Effector memory CD8-positive, alpha-beta T cell (primary cell): ENCODE measurements at regions not wholly inside any gene's neighbourhood (a gene's known extent, or its start where the extent isn't known, plus 50 kb on each side); places are given as distances from the start of the nearest gene placed in this dataset.

Experiments
- ATAC-seq: fragments of 150-1000 bp; cut with Tn5 transposase; replicated peaks from 2 replicates; pipeline ENCODE4 v1.10.0; 2021; ENCODE audit warnings: mild to moderate bottlenecking, moderate library complexity
- DNase-seq, 3 experiments: peaks; one replicate each; pipeline ENCODE4 v3.0.0; 2021
- H3K27ac Mint-ChIP-seq, 2 donors: one replicate each; pipeline ENCODE4 v1.8.0; 2022; ENCODE audit warnings: mild to moderate bottlenecking in 2 of 2, mixed read lengths in 2 of 2, moderate library complexity in 2 of 2
- H3K27me3 Mint-ChIP-seq, 2 donors: one replicate each; pipeline ENCODE4 v1.8.0; 2022; ENCODE audit warnings: mixed read lengths in 2 of 2
- H3K36me3 Mint-ChIP-seq: one replicate; pipeline ENCODE4 v1.8.0; 2022; ENCODE audit warnings: mild to moderate bottlenecking, moderate library complexity, mixed read lengths; ENCODE audit not compliant: insufficient read depth
- H3K4me1 Mint-ChIP-seq, 2 donors: one replicate each; pipeline ENCODE4 v1.8.0; 2022; ENCODE audit warnings: low read depth in 2 of 2, mixed read lengths in 2 of 2
- H3K4me3 Mint-ChIP-seq, 2 donors: one replicate each; pipeline ENCODE4 v1.8.0; 2022; ENCODE audit warnings: mild to moderate bottlenecking in 2 of 2, mixed read lengths in 2 of 2, moderate library complexity in 2 of 2
- H3K9me3 Mint-ChIP-seq, 2 donors: one replicate each; pipeline ENCODE4 v1.8.0; 2022; ENCODE audit warnings: mixed read lengths in 2 of 2

DNA sequence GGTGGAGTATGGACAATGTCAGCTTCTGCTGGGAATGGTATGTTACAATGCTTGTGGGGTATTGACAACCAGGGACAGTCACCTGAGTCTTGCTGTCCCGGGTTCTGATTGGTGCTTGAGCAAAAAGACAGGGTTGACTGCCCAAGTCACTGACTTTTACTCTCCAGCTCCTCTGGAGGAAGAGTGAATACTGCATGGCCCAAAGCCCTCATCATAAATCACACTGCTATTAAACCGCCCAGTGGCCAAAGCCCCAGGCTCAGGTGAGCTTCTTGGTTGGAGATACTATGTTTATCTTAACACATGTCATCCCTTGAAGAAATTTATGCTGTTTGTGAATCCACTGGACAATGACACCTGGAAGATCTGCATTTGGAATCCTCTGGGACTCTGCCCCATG, 90.0 kb upstream of the IGFBP3 start:
- Mint-ChIP-seq H3K27me3 (no peaks in the 10 kb centered on the region), H3K36me3 (no peaks in the 10 kb centered on the region), H3K9me3 (no peaks in the 10 kb centered on the region), H3K4me1 (no peaks in the 10 kb centered on the region), H3K27ac (no peak overlapping the region), H3K4me3 (no peak overlapping the region)
- no peak for ATAC-seq
- no peak for DNase-seq

DNA sequence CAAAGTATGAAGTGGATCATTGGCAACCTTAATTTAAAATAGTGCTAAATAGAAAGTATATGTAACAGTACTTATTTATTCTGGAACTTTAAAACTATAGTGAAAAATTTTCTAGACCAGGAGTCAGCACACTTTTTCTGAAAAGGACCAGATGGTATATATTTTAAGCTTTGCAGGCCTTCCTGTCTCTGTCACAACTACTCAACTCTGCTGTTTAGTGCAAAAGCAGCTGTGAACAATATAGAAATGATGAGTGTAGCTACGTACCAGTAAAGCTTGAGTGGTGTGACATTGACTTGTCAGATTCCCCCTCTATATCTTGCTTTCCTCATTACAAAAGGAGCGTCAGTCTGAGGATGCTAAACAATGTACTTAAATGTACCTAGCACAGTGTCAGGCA, 88.1 kb upstream of the IGFBP3 start:
- no peak for ATAC-seq
- H3K9me3 Mint-ChIP-seq: peaks cover 0 to 2% of the 10 kb centered on the region in 2 donors
- DNase-seq: no peak
- H3K36me3 Mint-ChIP-seq: no peaks in the 10 kb centered on the region
- H3K27me3 Mint-ChIP-seq: no peaks in the 10 kb centered on the region
- no peaks in the 10 kb centered on the region for H3K4me1 Mint-ChIP-seq
- no peak overlapping the region for H3K4me3 Mint-ChIP-seq
- no peak overlapping the region for H3K27ac Mint-ChIP-seq

DNA sequence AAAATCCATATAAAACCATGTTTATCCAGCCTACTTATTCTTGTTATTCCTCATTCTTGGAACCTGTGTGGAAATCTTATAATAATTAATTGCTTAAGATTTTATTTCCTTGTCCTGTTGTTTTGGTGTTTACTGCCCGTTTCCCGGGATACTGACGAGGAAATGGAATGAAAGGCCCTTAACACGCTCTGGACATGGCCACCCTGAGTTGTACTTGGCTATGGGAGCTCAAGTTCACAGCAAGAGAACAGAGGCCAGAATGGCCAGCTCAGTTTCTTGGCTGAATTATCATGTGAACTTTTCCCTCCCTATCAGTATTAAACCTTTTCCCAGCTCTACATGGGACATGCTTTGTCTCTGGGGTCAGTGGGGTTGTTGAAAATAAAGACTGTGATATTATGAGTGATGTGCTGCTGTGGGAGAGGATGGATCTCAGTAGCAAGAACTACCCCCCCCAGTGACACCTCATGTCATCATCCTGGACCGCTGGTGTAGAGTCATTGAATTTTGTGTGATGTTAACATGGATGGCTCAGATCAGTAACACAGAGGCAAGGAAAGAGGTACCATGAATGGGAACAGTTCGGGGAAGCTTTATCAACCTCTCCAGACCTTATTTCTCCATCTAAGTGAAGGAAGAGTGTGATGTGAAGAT, 87.0 kb upstream of the IGFBP3 start:
- Mint-ChIP-seq H3K27ac (no peak overlapping the region), H3K27me3 (no peaks in the 10 kb centered on the region), H3K9me3 (peaks cover 3 to 12% of the 10 kb centered on the region in 2 donors), H3K4me3 (no peak overlapping the region), H3K4me1 (no peaks in the 10 kb centered on the region), H3K36me3 (peaks cover 3% of the 10 kb centered on the region)
- no peak for DNase-seq
- ATAC-seq: no peak

DNA sequence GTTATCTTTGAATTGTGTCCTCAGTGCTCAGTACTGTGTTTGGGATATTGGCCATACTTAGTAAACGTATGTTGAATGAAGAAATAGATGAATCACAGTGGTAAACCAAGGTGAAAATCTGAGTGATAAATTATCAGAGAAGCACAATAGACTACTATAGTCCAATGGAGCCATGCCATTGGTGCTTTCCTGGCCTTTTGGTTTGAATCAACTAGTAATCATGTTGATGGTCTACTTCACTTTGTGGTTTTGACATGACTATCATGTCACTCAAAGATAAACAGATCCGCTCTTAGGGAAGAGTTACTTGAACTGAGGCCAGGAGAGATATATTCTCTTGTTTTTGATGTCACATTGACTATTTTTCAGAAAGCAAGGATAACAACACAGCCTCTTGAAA, 86.1 kb upstream of the IGFBP3 start:
- Mint-ChIP-seq H3K27me3 (no peaks in the 10 kb centered on the region), H3K4me3 (no peak overlapping the region), H3K27ac (no peak overlapping the region), H3K36me3 (peaks cover 3% of the 10 kb centered on the region), H3K4me1 (no peaks in the 10 kb centered on the region), H3K9me3 (peaks cover 3 to 12% of the 10 kb centered on the region in 2 donors)
- no peak for DNase-seq
- ATAC-seq: no peak

DNA sequence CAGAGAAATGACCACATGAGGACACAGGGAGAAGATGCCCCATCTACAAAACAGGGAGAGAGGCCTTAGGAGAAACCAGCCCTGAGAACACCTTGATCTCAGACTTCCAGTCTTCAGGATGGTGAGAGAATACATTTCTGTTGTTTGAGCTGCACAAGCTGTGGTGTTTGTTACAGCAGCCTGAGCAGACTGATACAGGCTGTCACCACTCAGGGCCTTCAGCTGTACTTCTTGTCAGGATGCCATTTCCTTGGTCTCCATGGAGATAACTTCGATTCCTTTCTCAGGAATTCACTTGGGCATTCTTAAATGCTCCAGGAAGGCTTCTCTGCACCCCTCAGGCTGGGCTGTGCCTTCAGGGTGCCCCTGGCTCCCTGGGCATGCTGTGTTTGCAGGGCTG, 85.7 kb upstream of the IGFBP3 start:
- H3K9me3 Mint-ChIP-seq: peaks cover 3 to 12% of the 10 kb centered on the region in 2 donors
- H3K27me3 Mint-ChIP-seq: no peaks in the 10 kb centered on the region
- ATAC-seq (no peak), DNase-seq (no peak)
- H3K36me3 Mint-ChIP-seq: peaks cover 3% of the 10 kb centered on the region
- H3K4me1 Mint-ChIP-seq: no peaks in the 10 kb centered on the region
- H3K4me3 Mint-ChIP-seq: no peak overlapping the region
- no peak overlapping the region for H3K27ac Mint-ChIP-seq

DNA sequence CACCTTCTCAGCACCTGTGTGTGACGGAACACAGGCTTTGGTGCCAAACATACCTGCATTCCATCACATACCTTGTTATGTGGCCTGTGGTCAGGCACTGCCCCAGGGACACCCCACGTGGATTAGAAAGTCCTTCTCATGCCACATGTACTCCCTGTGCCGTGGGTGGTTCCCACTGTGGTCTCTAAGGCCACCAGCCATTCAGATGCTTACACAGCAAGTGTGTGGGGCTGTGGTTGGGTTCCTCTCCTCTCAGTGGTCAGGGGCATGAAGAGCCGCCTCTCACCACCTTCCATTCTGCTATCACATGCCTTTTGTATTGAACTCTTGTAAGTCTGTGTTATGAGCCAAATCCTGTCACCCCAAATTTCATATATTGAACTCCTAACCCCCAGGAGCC, 85.1 kb upstream of the IGFBP3 start:
- DNase-seq: no peak
- no peaks in the 10 kb centered on the region for H3K27me3 Mint-ChIP-seq
- no peak overlapping the region for H3K4me3 Mint-ChIP-seq
- no peak for ATAC-seq
- H3K27ac Mint-ChIP-seq: no peak overlapping the region
- no peaks in the 10 kb centered on the region for H3K4me1 Mint-ChIP-seq
- H3K9me3 Mint-ChIP-seq: peaks cover 3 to 12% of the 10 kb centered on the region in 2 donors
- H3K36me3 Mint-ChIP-seq: peaks cover 3% of the 10 kb centered on the region

DNA sequence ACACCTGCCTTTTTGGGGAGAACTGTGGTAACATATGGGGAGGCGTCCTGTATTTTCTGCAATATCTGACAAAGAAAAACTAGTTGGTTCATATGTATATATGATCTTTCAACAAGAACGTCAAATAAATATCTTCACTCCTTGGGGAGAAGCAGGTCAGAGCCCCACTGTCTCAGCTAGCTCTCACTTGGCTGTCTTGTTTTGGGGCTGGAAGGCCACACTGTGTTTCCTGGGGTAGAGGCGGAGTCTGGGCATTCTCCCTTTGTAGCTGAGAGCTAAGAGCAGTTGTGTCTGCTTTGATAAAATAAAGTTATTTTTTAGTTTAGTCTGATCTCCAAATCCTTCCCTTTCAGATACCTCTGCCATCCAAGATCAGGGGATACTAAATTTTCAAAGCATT, 83.9 kb upstream of the IGFBP3 start:
- Mint-ChIP-seq H3K36me3 (peaks cover 3% of the 10 kb centered on the region), H3K9me3 (peaks cover 4 to 12% of the 10 kb centered on the region in 2 donors), H3K27ac (no peak overlapping the region), H3K4me3 (no peak overlapping the region), H3K27me3 (no peaks in the 10 kb centered on the region), H3K4me1 (no peaks in the 10 kb centered on the region)
- ATAC-seq (no peak), DNase-seq (no peak)

DNA sequence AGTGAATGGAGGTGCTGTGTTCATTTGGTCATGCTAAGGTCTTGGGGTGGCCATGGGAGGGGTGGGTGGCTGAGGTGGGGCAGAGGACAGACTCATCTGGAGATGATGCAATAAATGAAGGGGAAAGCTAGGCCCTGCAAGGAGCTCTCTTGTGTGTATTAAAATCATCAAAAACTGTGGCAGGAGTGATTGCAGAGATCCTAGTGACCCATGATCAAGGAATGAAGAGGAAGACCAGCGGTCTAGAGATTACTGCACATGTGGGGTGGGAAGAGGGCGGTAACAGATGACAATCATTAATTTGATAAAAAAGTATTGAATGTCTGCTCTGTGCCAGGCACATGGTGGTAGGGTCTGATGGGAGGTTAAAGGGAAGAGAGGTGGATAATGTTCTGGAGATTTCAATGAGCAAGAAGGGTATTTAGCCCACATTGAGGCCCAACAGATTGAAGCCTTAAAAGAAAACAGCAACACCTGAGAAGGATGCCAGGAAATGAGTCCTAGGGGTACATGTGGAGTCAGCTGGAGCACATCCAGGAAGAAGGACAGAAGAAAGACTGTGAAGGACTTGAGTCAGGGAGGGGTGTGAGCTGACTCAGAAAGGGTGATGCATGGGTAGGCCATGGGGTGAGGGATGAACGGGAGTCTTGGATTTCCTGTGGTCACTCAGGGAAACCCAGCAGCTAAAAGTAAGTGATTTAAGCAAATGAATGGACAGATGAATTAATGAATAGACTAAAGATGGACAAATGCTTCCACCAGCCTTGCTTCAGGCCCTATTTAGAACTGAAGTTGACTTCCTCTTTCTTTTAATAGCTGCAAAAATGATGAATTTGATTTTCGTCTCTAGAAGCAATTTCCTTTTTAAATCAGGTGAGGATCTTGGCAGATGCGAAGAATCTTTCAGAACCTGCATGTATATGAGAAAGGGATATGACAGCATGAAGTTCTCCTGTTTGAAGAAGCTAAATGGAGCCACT, 83.1 kb upstream of the IGFBP3 start:
- DNase-seq (no peak), ATAC-seq (no peak)
- Mint-ChIP-seq H3K4me3 (no peak overlapping the region), H3K4me1 (no peaks in the 10 kb centered on the region), H3K27me3 (no peaks in the 10 kb centered on the region), H3K27ac (no peak overlapping the region), H3K9me3 (peaks cover 5 to 12% of the 10 kb centered on the region in 2 donors), H3K36me3 (peaks cover 3% of the 10 kb centered on the region)

DNA sequence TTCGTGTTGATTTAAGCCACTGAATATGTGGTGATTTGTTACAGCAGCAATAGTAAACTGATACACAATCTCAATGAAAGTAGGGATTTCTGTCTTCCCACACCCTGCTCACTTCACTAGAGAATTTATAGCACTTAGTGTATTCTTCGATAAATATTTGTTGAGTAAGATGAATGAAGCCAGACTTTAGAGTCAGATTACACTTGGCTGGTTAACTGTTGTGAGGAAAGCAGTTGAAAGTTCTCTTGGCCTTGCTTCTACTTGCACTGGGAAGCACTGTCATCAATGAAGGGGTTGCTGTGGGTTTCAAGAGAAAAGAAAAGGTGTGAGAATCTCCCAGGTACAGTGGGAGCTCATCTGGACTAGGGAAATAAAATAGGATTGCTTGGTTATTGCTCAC, 82.1 kb upstream of the IGFBP3 start:
- ATAC-seq: no peak
- Mint-ChIP-seq H3K27ac (no peak overlapping the region), H3K4me3 (no peak overlapping the region), H3K27me3 (no peaks in the 10 kb centered on the region), H3K9me3 (peaks cover 6 to 13% of the 10 kb centered on the region in 2 donors), H3K36me3 (peaks cover 3% of the 10 kb centered on the region), H3K4me1 (no peaks in the 10 kb centered on the region)
- no peak for DNase-seq

DNA sequence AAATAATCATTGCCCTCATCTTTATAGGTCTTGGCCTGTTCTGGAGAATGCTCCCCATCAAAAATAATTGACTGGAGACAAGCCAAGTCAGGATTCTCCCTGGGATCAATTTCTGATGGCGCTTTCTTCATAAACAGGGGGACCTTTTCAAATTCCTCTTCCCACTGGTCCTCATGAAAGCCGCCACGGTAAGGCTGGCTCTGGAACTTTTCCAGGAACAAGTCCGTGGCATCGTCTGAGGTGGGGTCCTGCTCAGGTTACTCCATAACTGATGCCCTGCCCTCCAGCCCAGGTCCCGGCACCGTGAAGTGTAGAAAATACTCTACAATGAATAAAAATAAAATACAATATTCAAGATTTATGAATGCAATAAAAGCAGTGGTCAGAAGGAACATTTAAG, 79.4 kb upstream of the IGFBP3 start:
- DNase-seq: no peak
- Mint-ChIP-seq H3K9me3 (peaks cover 10 to 34% of the 10 kb centered on the region in 2 donors), H3K36me3 (peaks cover 3% of the 10 kb centered on the region), H3K4me3 (no peak overlapping the region), H3K27me3 (no peaks in the 10 kb centered on the region), H3K4me1 (no peaks in the 10 kb centered on the region), H3K27ac (no peak overlapping the region)
- no peak for ATAC-seq

DNA sequence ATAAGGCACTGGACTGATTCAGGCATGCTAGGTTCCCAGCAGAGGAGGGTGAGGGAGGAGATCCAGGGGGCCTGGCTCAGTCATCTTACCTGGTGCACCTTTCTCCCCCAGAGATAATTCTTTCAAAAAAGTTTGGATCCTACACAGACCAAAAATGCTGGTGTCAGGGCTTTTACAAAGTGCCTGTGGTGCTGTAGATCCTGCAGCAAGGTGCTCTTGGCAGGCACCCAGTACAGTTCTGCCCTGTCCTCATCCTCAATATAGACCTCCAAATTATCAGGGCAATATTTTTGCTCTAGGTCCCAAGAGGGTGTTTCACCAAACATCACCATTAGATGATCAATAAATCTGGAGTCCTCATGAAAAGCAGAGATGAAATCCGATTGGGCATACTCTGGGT, 78.5 kb upstream of the IGFBP3 start:
- peaks cover 10 to 36% of the 10 kb centered on the region in 2 donors for H3K9me3 Mint-ChIP-seq
- ATAC-seq (no peak), DNase-seq (no peak)
- H3K4me3 Mint-ChIP-seq: no peak overlapping the region
- no peaks in the 10 kb centered on the region for H3K4me1 Mint-ChIP-seq
- H3K36me3 Mint-ChIP-seq: peaks cover 3% of the 10 kb centered on the region
- no peaks in the 10 kb centered on the region for H3K27me3 Mint-ChIP-seq
- H3K27ac Mint-ChIP-seq: no peak overlapping the region

DNA sequence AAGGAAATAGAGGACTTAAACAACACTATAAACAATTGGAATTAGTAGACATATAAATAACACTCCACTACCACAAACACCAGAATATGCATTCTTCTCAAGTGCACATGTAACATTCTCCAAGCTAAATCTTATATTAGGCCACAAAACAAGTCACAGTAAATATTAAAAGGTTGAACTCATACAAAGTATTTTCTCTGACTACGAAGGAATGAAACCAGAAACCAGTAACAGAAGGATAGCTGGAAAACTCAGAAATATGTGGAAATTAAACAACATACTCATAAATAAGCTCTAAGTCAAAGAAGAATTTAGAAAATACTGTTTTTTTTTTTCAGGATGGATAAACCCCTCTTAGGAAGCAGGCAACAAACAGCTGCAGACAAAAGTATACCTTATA, 77.4 kb upstream of the IGFBP3 start:
- no peaks in the 10 kb centered on the region for H3K4me1 Mint-ChIP-seq
- DNase-seq: no peak
- H3K4me3 Mint-ChIP-seq: no peak overlapping the region
- ATAC-seq: no peak
- H3K27ac Mint-ChIP-seq: no peak overlapping the region
- H3K27me3 Mint-ChIP-seq: no peaks in the 10 kb centered on the region
- no peaks in the 10 kb centered on the region for H3K36me3 Mint-ChIP-seq
- H3K9me3 Mint-ChIP-seq: peaks cover 13 to 27% of the 10 kb centered on the region in 2 donors

DNA sequence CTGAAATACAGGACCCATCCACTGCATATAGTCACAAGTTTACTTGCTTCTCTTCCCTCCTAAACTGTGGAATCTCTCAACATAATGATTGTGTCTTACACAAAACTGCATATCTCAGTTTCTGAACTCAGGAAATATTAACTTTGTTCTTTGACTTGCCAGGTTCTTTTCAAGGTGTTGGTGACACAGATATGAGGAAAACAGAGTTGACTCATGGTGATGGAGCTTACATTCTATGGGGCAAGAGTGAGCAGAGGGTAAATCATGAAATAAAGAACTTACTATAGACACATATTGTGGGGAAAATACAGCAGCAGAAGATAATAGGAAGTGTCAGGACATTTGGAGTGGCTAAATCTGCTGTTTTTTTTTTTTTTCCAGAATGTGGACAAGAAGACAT, 72.5 kb upstream of the IGFBP3 start:
- ATAC-seq (no peak), DNase-seq (no peak)
- Mint-ChIP-seq H3K27ac (no peak overlapping the region), H3K4me1 (no peaks in the 10 kb centered on the region), H3K27me3 (no peaks in the 10 kb centered on the region), H3K9me3 (peaks cover 11 to 25% of the 10 kb centered on the region in 2 donors), H3K36me3 (peaks cover 2% of the 10 kb centered on the region), H3K4me3 (no peak overlapping the region)

DNA sequence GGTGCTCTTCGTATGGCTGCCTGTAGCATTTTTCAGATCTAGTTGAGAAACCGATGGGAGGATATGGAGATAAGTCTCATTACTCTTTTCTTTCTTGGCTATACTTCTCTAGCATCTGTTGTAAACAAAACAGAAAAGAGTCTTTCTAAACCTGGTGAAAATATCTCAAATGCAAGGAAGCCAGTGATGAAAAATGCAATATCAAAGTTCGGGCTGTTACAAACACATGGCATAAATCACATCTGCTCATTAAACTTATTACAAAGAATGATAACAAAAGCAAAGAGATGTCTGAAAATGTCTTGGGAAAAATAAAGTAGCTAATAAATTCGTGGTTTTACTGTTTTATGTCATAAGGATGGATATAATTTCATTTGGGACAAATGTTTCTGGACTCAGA, 71.8 kb upstream of the IGFBP3 start:
- Mint-ChIP-seq H3K36me3 (peaks cover 5% of the 10 kb centered on the region), H3K27me3 (no peaks in the 10 kb centered on the region), H3K9me3 (peaks cover 9 to 20% of the 10 kb centered on the region in 2 donors), H3K4me1 (no peaks in the 10 kb centered on the region), H3K4me3 (no peak overlapping the region), H3K27ac (no peak overlapping the region)
- DNase-seq: no peak
- no peak for ATAC-seq
